Mucosa of descending colon (tissue), 3 donors: ENCODE measurements at regions not wholly inside any gene's neighbourhood (a gene's known extent, or its start where the extent isn't known, plus 50 kb on each side); places are given as distances from the start of the nearest gene placed in this dataset.

Experiments used
- ATAC-seq: fragments of 200-7000 bp; cut with Tn5 transposase; one replicate; pipeline ENCODE4 v1.9.1; 2020; ENCODE audit warnings: mild to moderate bottlenecking, moderate library complexity
- DNase-seq, 3 donors: peaks; one replicate each; pipeline ENCODE4 v3.0.0-alpha.2; 2020
- H3K36me3 ChIP-seq: fragments of 200-600 bp; one replicate; pipeline ENCODE4 v1.8.0; 2021; ENCODE audit warnings: low read depth, mild to moderate bottlenecking
- H3K4me1 ChIP-seq: fragments of 200-600 bp; one replicate; pipeline ENCODE4 v1.8.0; 2021; ENCODE audit warnings: low read depth, mild to moderate bottlenecking
- H3K4me3 ChIP-seq: fragments of 200-600 bp; one replicate; pipeline ENCODE4 v1.8.0; 2021; ENCODE audit warnings: mild to moderate bottlenecking
- H3K9me3 ChIP-seq: fragments of 200-600 bp; one replicate; pipeline ENCODE4 v1.8.0; 2021; ENCODE audit warnings: mild to moderate bottlenecking
- intact Hi-C, 2 donors: fragments of 100-400 bp; cut with DNase I in 1 of 2; cut with micrococcal nuclease in 1 of 2; formaldehyde crosslinking; loops; one replicate each; pipeline versions ENCODE4 v1.11.0 to v1.11.1; 2022; cut with DNase I, micrococcal nuclease
- TF ChIP-seq, protein P1 (sequence below): fragments of 200-600 bp; IDR thresholded peaks from one replicate; pipeline ENCODE4 v1.8.0; 2022; ENCODE audit warnings: antibody characterized with exemption, mild to moderate bottlenecking
- donor health status: DM: no; HTN: no; CAD: no; lungs with moderate emphysema.
- donor health status: DM: no; HTN: no; CAD: no.
- donor health status: DM: no; HTN: yes; CAD: no.

DNA sequence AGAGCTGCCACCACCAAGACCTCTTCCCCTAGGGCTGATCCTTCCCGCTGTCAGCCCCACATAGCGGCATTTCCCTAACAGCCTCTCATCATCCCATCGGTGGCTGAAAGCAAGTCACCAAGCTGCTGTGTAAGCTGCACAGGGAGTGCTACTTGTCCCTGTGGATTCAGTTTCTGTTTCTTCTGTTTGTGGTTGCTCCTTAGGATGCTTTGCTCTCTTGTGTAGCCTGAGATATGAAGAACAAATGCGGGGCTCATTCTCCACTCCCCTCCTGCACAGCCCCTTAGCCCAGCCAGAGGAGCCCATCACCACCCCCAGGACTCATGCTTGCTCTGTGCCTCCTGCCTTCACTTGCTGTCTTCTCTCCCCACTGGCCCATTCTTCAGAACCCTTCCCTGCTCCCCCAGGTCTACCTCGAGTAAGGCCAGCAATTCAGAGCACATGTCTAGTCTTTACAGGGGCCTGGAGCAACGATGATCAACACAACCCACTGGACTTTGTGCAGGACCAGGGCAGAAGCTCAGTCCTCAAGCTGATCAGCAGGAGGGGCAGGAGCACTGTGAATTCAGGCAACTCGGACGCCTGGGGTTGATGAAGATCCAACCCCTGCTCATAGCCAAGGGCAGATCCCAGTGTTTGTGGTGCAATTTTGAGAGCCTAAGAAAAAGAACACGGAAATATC, 82.6 kb upstream of the GALNT2 start:
- no peaks in the 10 kb centered on the region for H3K36me3 ChIP-seq
- TF ChIP-seq, protein P1, sequence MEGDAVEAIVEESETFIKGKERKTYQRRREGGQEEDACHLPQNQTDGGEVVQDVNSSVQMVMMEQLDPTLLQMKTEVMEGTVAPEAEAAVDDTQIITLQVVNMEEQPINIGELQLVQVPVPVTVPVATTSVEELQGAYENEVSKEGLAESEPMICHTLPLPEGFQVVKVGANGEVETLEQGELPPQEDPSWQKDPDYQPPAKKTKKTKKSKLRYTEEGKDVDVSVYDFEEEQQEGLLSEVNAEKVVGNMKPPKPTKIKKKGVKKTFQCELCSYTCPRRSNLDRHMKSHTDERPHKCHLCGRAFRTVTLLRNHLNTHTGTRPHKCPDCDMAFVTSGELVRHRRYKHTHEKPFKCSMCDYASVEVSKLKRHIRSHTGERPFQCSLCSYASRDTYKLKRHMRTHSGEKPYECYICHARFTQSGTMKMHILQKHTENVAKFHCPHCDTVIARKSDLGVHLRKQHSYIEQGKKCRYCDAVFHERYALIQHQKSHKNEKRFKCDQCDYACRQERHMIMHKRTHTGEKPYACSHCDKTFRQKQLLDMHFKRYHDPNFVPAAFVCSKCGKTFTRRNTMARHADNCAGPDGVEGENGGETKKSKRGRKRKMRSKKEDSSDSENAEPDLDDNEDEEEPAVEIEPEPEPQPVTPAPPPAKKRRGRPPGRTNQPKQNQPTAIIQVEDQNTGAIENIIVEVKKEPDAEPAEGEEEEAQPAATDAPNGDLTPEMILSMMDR, result no peak
- peaks cover 3% of the 10 kb centered on the region for H3K4me1 ChIP-seq
- H3K9me3 ChIP-seq, result no peaks in the 10 kb centered on the region
- H3K4me3 ChIP-seq, result no peak overlapping the region
- no peak for ATAC-seq
- intact Hi-C loops, result no loop called here
- no peak for DNase-seq

DNA sequence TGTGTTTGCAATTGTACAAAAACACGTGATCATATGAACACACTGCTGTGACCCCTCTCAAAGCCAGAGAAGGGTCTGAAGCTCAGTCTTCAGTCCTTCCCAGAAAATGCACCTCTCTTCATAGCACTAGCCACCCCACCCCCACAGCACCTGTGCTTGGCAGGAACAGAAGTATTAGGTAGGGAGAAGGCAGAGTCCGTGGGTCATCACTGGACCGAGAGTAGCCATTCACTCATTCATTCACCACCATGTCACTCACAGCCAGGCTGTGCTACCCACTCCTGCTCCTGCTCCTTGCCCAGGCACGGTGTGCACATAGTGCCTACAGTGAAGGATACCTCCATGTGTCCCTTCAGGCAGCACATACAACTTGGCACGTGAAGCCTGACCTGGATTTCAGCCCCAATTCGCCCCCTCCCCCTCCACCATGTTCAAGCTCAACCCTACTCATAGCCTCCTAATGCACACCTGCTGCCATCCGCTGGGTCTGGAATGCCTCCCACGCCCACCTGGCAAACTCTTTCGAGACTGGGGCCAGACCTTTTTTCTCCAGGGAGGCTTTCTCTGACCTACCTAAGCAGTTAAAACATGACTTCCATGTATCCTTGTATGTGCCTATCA, 81.9 kb upstream of the GALNT2 start:
- no peak overlapping the region for H3K4me3 ChIP-seq
- intact Hi-C loops, result no loop called here
- H3K36me3 ChIP-seq, result no peaks in the 10 kb centered on the region
- no peaks in the 10 kb centered on the region for H3K9me3 ChIP-seq
- ATAC-seq (no peak), DNase-seq (no peak)
- H3K4me1 ChIP-seq, result no peaks in the 10 kb centered on the region
- TF ChIP-seq, protein P1, result no peak

DNA sequence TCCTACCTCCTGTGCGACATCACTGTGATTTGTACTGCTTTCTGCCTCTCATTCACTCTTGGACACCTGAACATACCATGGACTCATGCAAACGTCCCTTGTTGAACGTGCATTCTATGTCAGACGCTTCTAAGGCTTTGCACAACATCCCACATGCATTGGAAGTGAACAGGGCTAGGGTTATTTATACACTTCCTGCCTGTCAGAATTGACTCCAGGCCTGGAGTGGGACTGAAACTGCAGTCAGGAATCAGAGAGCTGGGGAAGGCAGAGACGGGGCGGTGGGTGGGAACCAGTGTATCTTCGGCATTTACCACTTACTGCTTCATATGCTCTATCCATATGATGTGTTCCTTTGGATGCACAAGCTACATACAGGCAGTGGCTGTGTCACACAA, 81.4 kb upstream of the GALNT2 start:
- ATAC-seq (no peak), DNase-seq (no peak)
- no peaks in the 10 kb centered on the region for H3K4me1 ChIP-seq
- H3K4me3 ChIP-seq, result no peak overlapping the region
- no peaks in the 10 kb centered on the region for H3K36me3 ChIP-seq
- intact Hi-C loops, result no loop called here
- no peaks in the 10 kb centered on the region for H3K9me3 ChIP-seq
- TF ChIP-seq, protein P1, result no peak

DNA sequence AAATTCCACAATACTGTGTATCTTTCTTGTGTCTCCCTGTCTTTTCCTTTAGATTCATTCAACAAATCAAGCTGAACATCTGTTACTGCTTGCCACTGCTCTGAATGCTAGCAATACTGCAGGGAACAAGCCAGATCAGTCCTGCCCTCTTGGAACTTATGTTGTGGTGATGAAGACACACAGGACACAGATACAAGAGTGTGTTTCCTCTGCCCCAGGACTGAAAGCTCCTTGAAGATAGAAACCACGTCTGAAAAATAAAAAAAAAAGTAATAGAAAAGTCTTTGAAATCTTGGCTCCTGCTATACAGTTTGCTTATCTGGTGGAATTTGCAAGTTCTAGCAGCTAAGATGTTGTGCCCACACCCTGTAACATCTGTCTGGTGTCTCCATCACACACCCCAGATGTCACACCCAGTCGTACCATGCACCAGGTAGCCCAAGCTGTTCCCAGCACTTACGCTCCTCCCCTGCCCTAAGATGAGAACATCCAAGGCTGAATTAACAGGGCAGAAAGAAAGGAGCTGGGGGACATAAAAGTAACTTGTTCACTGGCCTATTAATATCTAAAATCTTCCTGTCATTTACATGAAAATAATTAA, 80.2 kb upstream of the GALNT2 start:
- TF ChIP-seq, protein P1, result no peak
- intact Hi-C loops, result no loop called here
- no peak overlapping the region for H3K4me3 ChIP-seq
- ATAC-seq, result peak; percentile 69
- DNase-seq, result peak in 1 of 3 donors; percentile 16
- no peaks in the 10 kb centered on the region for H3K9me3 ChIP-seq
- no peaks in the 10 kb centered on the region for H3K36me3 ChIP-seq
- no peaks in the 10 kb centered on the region for H3K4me1 ChIP-seq

DNA sequence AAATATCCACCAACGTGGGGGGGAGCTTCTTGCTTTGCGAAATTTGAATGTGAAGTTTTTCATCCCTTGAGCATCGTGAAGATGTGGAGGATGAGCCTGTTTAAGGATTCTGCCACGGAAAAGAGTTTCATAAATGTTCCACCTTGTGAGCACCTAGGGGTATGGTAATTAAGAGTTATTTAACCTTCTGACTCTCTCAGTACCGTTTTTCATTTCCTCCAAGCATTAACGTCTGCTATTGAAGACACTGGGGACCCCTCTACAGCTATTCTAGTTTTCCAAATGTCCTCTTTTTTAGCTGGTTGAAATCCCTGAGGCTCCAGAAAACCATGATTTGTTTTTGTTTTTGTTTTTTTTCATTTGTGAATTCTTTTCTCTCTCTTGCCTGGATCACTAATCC, 79.1 kb upstream of the GALNT2 start:
- no peaks in the 10 kb centered on the region for H3K9me3 ChIP-seq
- ATAC-seq (no peak), DNase-seq (no peak)
- intact Hi-C loops, result no loop called here
- H3K4me3 ChIP-seq, result no peak overlapping the region
- no peaks in the 10 kb centered on the region for H3K4me1 ChIP-seq
- TF ChIP-seq, protein P1, result no peak
- H3K36me3 ChIP-seq, result no peaks in the 10 kb centered on the region
